Testis (tissue), 2 donors: ENCODE measurements at regions not wholly inside any gene's neighbourhood (a gene's known extent, or its start where the extent isn't known, plus 50 kb on each side); places are given as distances from the start of the nearest gene placed in this dataset.

Source experiments
- POLR2A ChIP-seq: fragments of 450-650 bp; IDR thresholded peaks from one replicate; pipeline ENCODE4 v1.6.1; 2017; ENCODE audit warnings: antibody characterized with exemption, mild to moderate bottlenecking, moderate library complexity
- TF ChIP-seq, protein P1 (sequence below), 3 experiments: fragments of 450-650 bp in 2 of 3; fragments of 200-600 bp in 1 of 3; sonication (generic) in 1 of 3; IDR thresholded peaks; one replicate each; pipeline ENCODE4 v1.5.1; 2016 to 2019; ENCODE audit warnings: antibody characterized with exemption in 3 of 3, mild to moderate bottlenecking in 2 of 3, moderate library complexity in 1 of 3

DNA sequence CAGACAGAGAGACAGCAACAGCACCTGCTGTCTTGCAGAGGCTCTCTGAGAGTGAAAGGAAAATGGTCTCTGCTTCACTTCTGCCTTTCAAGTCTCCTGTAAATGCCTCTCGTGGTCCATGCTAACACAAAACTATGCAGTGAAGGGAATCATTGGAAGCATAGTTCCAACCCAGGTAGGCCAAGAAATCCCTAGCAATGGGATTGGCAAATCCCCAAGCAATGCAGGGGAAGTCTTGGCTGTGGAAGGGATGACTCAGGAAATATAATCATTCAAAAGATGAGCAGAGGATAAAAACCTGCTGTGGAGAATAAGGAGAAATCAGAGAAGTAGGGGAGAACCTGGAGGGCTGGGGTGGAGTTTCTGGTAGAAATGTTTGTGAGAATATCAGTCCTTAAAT is 216.1 kb upstream of the ZBED5 start:
- TF ChIP-seq POLR2A = no peak
- TF ChIP-seq, protein P1, sequence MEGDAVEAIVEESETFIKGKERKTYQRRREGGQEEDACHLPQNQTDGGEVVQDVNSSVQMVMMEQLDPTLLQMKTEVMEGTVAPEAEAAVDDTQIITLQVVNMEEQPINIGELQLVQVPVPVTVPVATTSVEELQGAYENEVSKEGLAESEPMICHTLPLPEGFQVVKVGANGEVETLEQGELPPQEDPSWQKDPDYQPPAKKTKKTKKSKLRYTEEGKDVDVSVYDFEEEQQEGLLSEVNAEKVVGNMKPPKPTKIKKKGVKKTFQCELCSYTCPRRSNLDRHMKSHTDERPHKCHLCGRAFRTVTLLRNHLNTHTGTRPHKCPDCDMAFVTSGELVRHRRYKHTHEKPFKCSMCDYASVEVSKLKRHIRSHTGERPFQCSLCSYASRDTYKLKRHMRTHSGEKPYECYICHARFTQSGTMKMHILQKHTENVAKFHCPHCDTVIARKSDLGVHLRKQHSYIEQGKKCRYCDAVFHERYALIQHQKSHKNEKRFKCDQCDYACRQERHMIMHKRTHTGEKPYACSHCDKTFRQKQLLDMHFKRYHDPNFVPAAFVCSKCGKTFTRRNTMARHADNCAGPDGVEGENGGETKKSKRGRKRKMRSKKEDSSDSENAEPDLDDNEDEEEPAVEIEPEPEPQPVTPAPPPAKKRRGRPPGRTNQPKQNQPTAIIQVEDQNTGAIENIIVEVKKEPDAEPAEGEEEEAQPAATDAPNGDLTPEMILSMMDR (IDR thresholded peaks at IDR 0.05) = no peak
